Astrocyte of the cerebellum (primary cell): ENCODE measurements at regions not wholly inside any gene's neighbourhood (a gene's known extent, or its start where the extent isn't known, plus 50 kb on each side); places are given as distances from the start of the nearest gene placed in this dataset.

Source experiments
- DNase-seq: peaks from one replicate; pipeline ENCODE4 v3.0.0-alpha.2; 2011; ENCODE audit warnings: low read depth
- H3K4me3 ChIP-seq: 2 replicates; pipeline ENCODE4 v1.5.1; 2011; ENCODE audit warnings: mild to moderate bottlenecking, low read depth, low read length, moderate library complexity
- CTCF ChIP-seq: IDR thresholded peaks from 2 replicates; pipeline ENCODE4 v1.5.1; 2012; ENCODE audit warnings: low read length, low read depth, moderate library complexity, mild to moderate bottlenecking; ENCODE audit errors: missing control alignments
- in situ Hi-C: cut with HindIII; loops from 2 replicates; pipeline ENCODE4 v1.10.0; 2017; ENCODE audit warnings: low sequenced_read_pairs

- no peak for DNase-seq
- TF ChIP-seq CTCF = no peak
- H3K4me3 ChIP-seq = no peak overlapping the region
- in situ Hi-C loops = no loop called here
Observed at GRCh38 chr2:144096531-144096930, 423.4 kb downstream of the ZEB2 start.

GRCh38 chr2:144094408-144095151 lies 425.3 kb downstream of the ZEB2 start:
- TF ChIP-seq CTCF = no peak
- H3K4me3 ChIP-seq = no peak overlapping the region
- in situ Hi-C loops = no loop called here
- no peak for DNase-seq

DNA sequence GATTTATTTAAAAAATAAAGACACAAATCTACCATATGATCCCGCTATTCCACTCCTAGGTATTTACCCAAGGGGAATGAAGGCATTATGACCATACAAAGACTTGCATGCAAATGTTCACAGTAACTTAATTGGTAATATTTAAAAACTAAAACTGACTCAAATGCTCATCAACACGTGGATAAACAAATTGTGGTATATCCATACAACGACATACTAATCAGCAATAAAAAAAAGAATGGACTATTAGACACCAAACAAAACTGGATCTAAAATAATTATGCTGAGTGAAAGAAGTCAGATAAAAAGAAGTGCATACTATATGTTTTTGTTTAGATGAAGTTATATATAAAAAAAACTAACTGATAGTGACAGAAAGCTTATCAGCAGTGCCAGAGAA lies 428.3 kb downstream of the ZEB2 start:
- TF ChIP-seq CTCF = no peak
- no peak for DNase-seq
- in situ Hi-C loops = no loop called here
- H3K4me3 ChIP-seq = no peak overlapping the region

GRCh38 chr2:144088863-144089262 lies 431.1 kb downstream of the ZEB2 start:
- DNase-seq = no peak
- no peak for TF ChIP-seq CTCF
- in situ Hi-C loops = no loop called here

GRCh38 chr2:144086965-144087364 lies 433.0 kb downstream of the ZEB2 start:
- H3K4me3 ChIP-seq = no peak overlapping the region
- DNase-seq = no peak
- in situ Hi-C loops = no loop called here
- TF ChIP-seq CTCF = no peak

More at GRCh38 chr2:144088863-144089262, 431.1 kb downstream of the ZEB2 start:
- no peak overlapping the region for H3K4me3 ChIP-seq

- in situ Hi-C loops = no loop called here
- no peak for DNase-seq
- no peak for TF ChIP-seq CTCF
- no peak overlapping the region for H3K4me3 ChIP-seq
Observed at GRCh38 chr2:144085016-144085415, 434.9 kb downstream of the ZEB2 start.
